HG02981 (cell line): ENCODE measurements at regions not wholly inside any gene's neighbourhood (a gene's known extent, or its start where the extent isn't known, plus 50 kb on each side); places are given as distances from the start of the nearest gene placed in this dataset.
"Not testable (repeated sequence)": the region's sequence is repeated elsewhere in the genome, so short reads cannot be mapped to it uniquely, and the experiment has no call there.

Experiments used
- ATAC-seq: cut with Tn5 transposase; IDR thresholded peaks from one replicate; pipeline ENCODE4 v1.9.1; 2021; ENCODE audit warnings: mild to moderate bottlenecking, moderate library complexity; ENCODE audit not compliant: unreplicated experiment

DNA sequence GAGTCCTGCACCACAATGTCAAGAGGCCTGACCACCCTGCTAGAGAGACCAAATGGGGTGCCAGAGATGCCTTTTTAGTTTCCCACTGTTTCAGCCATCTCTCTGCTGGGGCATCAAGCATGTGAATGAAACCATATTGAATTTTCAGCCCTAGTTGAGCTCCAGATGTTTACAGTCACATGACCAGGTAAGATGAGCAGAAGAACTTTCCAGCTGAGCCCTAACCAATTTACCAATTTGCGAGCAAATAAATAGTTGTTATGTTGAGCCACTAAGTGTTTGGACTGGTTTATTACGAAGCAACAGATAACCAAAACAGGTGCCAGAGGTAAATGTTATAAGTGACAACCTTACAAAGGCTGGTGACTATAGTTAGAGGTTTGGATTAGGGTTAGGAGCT is 209.1 kb upstream of the CCL2 start:
- ATAC-seq: no peak

DNA sequence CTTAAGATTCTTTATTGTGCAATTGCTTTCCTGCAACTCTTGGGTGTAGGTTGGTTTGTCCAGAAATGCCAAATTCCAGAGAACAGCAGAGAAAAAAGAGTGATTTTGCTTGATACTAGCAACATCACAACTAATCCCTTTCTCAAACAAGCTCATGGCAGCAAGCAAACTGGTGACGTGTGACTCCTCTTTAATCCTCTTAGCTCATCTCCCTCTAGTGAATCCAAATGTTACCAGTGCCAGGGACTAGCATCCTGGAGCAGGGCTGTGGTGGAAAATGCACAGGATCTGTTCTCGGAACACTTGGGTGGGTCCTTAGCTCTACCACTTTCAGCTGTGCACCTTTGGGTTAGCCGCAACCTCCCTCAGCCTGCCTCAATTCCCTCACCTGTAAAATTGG is 204.0 kb upstream of the CCL2 start:
- no peak for ATAC-seq

DNA sequence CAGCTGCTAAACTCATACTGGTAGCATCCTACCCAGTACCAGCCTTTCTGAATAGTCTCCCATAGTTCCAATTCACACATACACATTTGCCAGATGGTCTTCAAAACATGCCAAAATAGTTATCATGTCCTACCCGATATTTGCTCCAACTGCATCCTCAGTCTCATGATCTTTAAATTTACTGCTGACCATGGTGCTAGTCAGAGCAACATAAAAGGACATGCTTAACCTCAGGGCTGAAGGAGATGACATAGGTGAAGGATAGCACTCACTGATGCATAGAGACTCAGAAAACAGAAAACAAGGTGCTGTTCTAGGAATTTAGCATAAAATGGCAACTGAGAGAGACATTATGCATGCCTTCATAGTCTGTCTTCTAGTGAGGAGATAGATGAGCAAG is 200.6 kb upstream of the CCL2 start:
- ATAC-seq: no peak

DNA sequence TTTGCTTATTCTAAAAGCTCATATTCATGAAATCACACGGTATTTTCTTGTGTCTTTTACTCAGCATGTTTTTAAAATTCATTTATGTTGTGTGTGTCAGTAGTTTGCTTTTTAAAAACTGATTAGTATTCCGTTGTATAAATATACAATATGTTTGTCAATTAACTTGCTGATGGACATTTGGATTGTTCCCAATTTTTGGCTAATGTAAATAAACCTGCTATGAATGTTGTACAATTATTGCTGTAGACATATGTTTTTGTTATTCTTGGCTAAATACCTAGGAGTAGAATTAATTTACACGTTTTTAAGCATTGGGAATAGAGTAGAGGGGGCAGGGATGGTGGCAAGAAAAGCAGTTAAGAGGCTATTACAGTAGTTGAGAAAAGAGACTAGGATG is 199.5 kb upstream of the CCL2 start:
- ATAC-seq: no peak

DNA sequence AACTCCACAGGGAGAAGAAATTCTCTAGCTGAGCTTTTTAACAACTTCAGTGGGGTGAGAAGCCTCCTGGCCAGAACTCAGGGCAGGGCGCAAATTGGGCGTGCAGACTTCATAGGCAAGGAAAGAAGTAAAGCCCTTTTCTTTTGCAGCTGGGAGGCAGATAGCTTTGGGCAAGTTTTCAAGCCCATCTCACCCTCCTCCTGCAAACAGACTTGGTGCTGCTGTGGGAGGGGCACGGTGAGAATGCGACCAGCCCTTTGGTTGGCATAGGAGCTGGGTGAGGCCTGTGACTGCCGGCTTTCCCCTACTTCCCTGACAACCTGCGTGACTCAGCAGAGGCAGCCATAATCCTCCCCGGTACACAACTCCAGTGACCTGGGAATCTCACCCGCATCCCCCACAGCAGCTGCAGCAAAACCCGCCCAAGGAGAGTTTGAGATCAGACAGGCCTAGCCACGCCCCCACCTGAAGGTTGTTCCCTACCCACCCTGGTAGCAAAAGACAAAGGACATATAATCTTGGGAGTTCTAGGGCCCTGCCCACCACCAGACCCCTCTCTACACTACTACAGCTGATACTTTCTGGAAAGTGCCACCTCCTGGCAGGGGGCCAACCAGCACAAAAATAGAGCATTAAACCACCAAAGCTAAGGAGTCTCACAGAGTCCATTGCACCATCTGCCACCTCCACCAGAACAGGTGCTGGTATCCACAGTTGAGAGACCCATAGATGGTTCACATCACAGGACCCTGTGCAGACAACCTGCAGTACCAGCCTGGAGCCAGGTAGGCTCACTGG is 195.5 kb upstream of the CCL2 start:
- no peak for ATAC-seq

DNA sequence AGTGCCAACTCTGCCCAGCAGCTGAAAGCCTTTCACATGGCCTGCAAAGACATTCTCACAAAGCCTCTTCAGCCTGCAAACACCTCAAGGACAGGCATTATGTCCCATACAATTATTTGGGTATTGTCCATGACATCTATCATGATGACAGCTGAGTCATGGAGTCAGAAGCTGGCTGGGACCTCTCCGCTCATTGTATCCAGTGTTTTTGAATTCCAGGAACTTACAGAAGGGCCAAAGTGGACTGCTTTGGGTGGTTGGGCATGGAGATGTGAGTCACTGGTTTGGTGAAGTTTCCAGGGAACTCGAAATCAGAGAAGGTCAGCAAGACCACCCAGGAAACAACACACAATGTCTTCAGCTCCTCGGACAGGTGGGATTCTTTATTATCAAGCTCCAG is 188.6 kb upstream of the CCL2 start:
- no peak for ATAC-seq

DNA sequence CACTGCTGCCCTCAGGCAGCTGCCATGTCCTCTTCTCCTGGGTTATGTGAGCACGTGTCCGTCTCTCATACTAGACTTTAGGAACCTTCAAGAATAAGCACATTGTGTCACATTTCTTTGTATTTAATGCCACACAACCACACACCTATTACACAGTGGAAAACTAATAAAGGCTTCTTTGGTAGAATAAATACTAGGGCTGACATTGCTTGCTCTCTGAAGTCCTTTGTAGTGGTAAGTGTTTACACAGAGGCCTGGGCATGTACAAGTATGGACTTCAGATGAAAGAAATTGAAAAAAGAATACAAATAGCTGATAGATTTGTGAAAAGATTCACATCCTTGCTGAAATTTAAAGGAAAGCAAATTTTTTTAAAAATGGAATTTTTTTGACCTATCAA is 188.1 kb upstream of the CCL2 start:
- no peak for ATAC-seq

DNA sequence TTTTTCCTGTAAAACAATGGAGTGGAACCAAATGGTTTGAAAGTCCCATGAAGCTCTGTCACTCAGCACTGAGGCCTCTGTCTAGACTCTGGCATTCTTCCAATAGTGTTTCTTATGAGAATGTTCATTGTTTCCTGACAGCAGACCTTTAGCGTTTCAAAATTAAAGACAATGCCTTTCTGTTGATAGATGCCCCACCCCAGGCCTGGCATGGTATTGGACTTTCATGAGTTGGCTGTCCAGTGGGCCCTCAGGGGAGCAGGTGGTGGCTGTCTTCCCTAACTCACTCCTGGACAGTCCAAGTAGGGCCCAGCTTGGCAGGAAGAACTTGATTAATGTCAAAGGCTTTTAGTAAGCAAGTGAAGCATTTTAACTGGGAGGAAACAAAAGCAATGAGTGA is 186.5 kb upstream of the CCL2 start:
- ATAC-seq: no peak

DNA sequence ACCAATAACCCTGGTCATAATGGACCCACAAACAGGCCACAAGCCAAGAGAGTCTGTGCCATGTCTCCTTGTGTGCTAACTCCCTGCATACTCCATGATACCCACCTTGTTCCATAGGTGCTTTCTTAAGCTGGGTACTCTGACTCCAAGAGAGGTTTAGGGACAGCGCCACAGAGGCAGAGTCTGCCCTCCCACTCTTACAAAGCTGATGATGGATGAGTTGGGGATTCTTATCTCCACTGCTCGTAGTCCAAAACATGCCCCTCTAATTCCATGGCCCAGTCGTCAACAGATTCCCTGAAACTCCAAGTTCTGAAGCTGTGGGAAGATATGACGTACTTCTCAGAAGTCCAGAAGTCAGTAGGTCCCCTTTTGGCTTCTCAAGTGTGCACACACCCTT is 184.4 kb upstream of the CCL2 start:
- ATAC-seq: no peak

DNA sequence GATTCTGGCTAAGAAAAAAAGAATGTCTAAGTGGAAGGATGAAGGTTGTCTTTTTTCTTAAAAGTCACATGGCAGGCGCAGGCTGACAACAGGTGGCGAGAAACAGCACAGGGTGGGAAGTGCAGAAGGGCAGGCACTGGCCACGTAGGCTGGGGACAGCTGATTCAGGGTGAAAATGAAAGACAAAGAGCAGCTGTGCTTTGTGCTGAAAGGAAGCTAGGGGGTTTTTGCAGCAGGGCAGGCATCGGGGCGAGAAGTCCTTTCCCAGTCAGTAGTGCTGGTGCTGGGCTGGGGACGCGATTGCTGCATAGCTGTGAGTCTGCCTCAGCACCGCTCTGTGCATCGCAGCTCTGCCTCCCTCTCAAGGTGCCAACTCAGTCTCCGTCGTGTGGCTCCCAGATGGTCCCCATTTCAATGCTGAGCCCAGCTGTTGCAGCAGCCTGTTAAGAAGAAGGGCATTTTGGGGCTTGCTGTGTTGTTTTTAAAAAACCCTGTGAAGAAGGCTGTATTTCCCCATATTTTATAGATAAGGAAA is 183.1 kb upstream of the CCL2 start:
- no peak for ATAC-seq

DNA sequence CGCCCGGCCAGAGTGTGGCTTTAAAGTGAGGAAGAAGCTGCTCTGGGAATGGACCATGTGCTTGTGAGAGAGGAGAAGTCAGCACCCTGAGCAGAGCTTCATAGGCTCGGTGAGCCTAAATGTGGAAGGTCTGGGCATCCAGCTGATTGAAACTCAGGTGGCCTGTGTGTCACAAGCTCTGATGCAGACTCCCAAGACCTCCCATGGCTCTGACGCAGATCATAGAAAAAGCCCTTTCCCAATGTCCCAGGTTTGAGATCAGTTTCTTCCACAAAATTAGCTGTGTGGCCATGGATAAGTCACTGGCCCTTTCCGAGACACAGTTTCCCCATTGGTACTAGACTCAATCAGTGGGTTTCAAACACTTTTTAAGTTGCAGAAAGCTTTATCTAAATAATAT is 180.0 kb upstream of the CCL2 start:
- ATAC-seq: no peak

DNA sequence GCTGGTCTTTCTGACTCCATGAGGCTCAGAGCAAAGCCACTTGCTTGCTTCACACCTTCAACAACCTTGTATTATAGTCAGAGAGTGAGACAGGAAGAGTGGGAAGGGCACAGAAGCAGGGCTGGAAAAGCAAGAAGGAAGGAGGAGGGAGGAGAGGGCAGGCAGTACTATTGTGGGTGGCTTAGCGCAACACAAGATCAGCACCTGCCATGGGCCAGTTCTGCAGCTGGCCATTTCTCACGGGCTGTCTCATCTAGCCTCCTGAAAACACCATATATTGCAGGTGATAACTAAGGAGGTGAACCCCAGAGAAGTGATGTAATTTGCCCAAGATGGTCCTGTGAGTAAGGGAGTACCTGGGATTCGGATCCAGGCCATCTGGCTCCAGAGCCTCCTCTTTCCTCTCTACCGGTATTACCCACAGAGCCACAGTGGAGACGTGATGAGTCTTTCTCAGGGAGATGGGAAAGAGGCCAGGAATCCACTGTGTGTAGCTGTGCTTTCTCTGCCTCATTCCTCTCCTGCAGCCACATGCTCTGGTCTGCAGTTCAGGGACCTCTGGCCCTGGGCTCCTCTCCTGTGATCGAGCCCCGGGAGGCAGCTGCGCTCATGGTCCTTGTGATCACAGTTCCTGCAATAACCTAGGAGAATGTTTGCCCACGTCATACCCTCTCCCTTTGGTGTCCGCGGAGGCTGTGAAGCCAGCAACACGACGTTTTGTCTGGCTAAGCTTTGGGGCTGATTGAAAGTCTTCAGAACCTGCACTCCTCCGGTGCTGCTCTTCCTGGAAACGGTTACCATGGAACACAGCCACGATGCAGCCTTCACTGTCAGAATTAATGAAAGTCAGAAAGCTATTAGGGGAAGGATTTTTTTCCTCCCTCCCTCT is 178.1 kb upstream of the CCL2 start:
- ATAC-seq: no peak

DNA sequence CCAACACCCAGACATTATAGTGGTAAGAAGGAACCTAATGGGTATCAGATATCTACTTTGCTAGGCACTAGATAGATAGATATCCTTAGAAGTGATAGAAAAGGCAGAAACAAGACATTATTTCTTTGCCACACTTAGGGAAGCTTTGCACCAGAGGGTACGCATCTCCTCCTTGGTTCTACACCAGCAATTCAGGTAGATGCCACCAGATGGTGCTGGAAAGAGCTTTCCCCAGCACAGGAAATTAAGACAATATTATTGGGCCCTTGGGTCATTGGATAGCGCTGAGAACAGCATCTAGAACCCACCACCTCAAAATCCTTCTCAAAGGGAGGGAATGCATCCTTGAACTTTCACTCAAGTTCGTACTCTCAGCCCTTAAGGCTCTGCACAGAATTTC is 173.8 kb upstream of the CCL2 start:
- ATAC-seq: no peak

DNA sequence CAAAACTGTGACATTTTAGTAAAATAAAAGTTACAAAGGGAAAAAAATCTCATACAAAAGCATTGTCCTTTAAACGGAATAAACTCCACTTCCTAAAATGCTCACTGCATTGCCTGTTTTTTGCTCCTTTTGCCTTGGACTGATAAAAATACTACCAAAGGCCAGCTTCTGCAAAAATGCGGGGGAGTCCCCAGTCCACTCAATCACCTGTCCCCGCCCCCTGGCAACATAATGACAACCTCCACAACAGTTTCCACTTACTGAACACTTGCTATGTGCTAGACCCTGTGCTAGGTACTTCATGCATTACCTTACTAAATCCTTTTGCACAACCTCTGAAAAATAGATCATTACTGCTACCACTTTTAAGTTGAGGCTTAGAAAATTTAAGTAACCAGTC is 172.7 kb upstream of the CCL2 start:
- no peak for ATAC-seq

DNA sequence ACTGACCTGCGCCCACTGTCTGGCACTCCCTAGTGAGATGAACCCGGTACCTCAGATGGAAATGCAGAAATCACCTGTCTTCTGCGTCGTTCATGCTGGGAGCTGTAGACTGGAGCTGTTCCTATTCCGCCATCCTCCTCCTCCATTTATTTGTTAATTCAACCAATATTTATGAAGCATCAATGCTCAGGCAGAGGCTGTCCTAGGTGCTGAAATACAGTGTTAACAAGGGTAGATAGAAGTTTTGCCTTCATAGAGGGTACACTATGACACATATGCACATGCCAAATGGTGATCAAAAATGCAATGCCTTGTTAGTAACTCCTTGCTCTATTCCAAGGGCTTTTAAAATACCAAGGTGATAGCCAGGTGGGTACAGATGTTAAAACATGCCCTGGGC is 166.0 kb upstream of the CCL2 start:
- not testable (repeated sequence) for ATAC-seq

DNA sequence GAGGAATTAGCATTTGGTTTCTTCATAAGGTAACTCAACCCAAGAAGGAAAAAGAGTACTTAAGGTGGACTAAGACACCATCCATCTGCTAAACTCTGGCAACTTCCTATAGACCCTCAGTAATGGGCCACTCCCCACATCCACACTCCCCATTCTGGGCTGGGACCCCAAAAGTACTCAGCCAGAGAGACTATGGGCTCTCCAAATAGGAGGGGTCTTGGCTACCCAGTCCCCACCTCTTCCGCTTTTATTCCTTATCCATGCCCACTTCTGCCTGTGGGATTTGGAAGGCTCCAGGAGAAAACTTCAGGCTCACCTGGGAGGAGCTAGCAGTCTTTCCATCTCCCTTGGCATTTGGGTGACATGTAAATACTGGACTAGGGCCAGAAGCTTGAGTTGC is 164.5 kb upstream of the CCL2 start:
- no peak for ATAC-seq

DNA sequence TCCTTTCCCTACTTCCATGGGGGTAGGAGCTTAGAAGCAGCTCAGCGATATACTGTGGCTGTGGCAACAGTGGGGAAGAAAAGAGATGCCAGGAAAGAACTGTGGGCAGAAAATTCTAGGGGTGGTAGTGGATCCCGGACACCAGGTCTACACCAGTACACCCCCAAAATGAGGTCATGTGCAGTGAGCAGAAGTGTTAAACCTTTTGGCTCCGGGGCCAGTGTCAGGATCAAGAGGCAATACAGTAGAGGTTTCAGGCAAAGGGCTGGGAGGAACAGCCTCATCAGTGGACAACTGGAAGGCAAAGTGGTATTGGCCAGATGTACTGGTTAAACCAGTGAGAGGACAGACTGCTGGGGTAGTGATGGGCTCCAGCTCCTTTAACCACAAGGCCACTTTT is 163.1 kb upstream of the CCL2 start:
- ATAC-seq: no peak

DNA sequence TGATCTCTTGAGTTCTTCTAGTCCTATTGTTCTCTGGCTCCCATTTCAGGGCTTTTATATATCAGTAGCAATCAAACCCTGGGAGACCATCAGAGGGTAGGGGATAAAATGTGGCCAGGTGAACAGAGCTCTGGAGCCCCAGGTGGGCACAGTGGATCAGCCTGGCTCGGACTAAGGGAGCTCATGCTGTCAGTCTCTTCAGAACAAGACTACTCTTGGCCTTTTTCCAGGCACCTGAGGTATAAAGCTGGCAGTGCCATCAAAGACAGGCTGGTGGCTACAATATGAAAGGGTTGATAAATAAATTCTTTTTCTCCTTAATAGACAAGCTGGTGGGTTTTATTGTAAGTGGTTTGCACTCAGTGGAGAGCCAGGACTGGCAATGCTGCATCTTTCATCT is 160.0 kb upstream of the CCL2 start:
- no peak for ATAC-seq

DNA sequence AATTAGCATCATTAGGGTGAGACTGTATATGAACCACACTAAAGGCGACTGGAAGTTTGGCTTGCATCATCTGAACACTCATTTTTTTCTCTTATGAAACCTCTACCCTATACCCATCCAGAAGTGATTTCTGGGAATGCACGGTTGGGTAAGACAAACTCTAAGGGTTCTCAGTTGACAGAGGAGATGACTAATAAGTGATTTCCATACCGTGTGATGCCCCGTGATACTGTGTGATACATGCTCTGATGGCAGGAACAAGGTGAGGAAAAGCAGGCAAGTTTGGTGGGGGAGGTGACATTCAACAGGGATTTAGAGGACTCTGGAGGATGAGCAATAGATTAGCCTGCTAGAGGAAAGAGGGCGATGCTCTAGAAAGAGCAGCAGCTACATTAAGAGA is 156.4 kb upstream of the CCL2 start:
- ATAC-seq: no peak

DNA sequence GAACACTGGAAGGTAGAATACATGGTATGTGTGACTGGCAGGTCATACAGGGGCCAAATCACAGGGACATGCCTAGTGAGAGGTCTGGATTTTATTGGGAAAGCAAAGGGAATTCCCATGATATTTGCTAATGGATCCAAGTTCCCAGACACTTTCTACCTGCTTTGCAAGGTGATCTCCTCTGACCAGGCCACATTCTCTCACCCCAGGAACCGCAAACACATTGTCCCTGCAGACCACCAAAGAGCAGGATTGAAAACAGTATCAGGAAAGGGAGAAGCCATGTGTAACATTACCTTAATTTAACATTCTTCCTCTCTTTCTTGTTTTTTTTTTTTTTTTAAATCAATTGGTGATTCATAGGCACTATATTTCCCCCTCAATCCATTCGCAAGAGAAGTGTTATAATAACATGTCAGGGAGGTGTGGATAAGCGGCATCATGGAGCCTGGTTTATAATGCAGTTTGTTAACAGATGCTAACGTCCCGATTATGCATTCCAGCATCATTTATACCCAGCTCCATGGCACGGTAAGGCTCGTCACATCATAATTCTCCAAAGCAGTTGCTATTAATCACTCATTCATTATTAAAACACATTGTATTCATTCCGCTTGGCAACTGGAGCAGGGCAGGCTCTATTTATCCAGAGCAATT is 155.1 kb upstream of the CCL2 start:
- no peak for ATAC-seq

DNA sequence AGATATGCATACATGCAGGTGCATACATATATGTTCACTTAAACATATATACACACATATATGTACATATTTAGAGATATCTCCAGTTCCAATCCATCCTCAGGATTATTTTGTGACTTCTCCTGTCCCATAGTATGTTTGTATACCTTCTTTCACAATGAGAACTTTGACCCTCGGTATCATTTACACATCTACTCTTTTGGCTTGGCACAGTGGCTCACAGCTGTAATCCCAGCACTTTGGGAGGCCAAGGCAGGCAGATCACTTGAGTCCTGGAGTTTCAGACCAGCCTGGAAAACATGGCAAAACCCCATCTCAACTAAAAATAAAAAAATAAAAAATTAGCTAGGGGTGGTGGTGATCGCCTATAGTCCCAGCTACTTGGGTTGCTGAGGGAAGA is 148.1 kb upstream of the CCL2 start:
- ATAC-seq: no peak

DNA sequence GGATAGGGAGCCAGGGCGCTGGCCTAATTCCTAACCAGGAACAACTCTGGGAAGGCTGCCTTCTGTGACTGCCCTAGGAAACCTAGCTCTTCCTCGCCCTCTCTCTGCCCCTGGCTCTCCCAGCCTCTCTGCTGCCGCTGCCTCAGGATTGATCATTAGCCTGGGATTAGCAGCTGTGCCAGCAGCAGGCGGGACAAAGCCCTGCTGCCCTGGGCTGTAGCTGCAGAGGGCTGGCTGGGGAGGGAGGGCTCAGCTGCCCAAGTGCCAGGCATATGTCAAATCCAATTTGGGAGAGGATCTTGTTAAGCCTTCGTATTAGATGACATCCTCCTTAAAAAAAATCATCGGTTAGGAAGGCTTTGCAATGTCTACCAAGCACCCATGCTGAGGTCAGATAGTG is 144.8 kb upstream of the CCL2 start:
- ATAC-seq: no peak
